Astrocyte (in vitro differentiated cells and primary cell): ENCODE measurements at regions not wholly inside any gene's neighbourhood (a gene's known extent, or its start where the extent isn't known, plus 50 kb on each side); places are given as distances from the start of the nearest gene placed in this dataset.

Experiments used
- DNase-seq: peaks from one replicate; pipeline ENCODE4 v3.0.0-alpha.2; 2010; ENCODE audit warnings: low read depth
- FAIRE-seq: peaks from 2 replicates; lab custom pipeline; 2011; peaks lifted over from hg19 to GRCh38; lab: Jason Lieb, UNC
- H2AFZ ChIP-seq: 2 replicates; pipeline ENCODE4 v1.6.0; 2012; ENCODE audit warnings: low read depth, low read length, inconsistent platforms
- H3K27ac ChIP-seq: 2 replicates; pipeline ENCODE4 v1.5.1; 2011; ENCODE audit warnings: low read depth, low read length, inconsistent platforms
- H3K27me3 ChIP-seq: 2 replicates; pipeline ENCODE4 v1.6.0; 2011; ENCODE audit warnings: low read length, inconsistent platforms; ENCODE audit not compliant: insufficient read depth
- H3K36me3 ChIP-seq: 2 replicates; pipeline ENCODE4 v1.5.1; 2011; ENCODE audit warnings: low read length, inconsistent platforms; ENCODE audit not compliant: insufficient read depth
- H3K4me1 ChIP-seq: 2 replicates; pipeline ENCODE4 v1.5.1; 2011; ENCODE audit warnings: low read length, inconsistent platforms; ENCODE audit not compliant: insufficient read depth
- H3K4me2 ChIP-seq: 2 replicates; pipeline ENCODE4 v1.6.0; 2012; ENCODE audit warnings: low read length, inconsistent platforms
- H3K4me3 ChIP-seq: 2 replicates; pipeline ENCODE4 v1.5.1; 2011; ENCODE audit warnings: low read depth, mild to moderate bottlenecking, low read length, inconsistent platforms; ENCODE audit not compliant: insufficient read depth
- H3K79me2 ChIP-seq: 2 replicates; pipeline ENCODE4 v1.6.0; 2012; ENCODE audit warnings: mild to moderate bottlenecking, low read length, inconsistent platforms; ENCODE audit not compliant: insufficient read depth
- H3K9ac ChIP-seq: 2 replicates; pipeline ENCODE4 v1.6.0; 2012; ENCODE audit warnings: mild to moderate bottlenecking, low read length, inconsistent platforms
- H3K9me3 ChIP-seq: 2 replicates; pipeline ENCODE4 v1.5.1; 2012; ENCODE audit warnings: low read depth, mild to moderate bottlenecking, low read length, inconsistent platforms; ENCODE audit not compliant: insufficient read depth
- H4K20me1 ChIP-seq: 2 replicates; pipeline ENCODE4 v1.6.0; 2012; ENCODE audit warnings: low read length, inconsistent platforms; ENCODE audit not compliant: insufficient read depth
- H3K27ac Mint-ChIP-seq: one replicate; pipeline ENCODE4 v1.8.0; 2021; ENCODE audit warnings: mild to moderate bottlenecking, mixed read lengths; ENCODE audit not compliant: unreplicated experiment
- H3K27me3 Mint-ChIP-seq: one replicate; pipeline ENCODE4 v1.8.0; 2021; ENCODE audit warnings: low read depth, mixed read lengths; ENCODE audit not compliant: unreplicated experiment
- H3K36me3 Mint-ChIP-seq: one replicate; pipeline ENCODE4 v1.8.0; 2021; ENCODE audit warnings: low read depth, mixed read lengths; ENCODE audit not compliant: unreplicated experiment
- H3K4me1 Mint-ChIP-seq: one replicate; pipeline ENCODE4 v1.8.0; 2021; ENCODE audit warnings: low read depth, mixed read lengths; ENCODE audit not compliant: unreplicated experiment
- H3K4me3 Mint-ChIP-seq: one replicate; pipeline ENCODE4 v1.8.0; 2021; ENCODE audit warnings: mild to moderate bottlenecking, moderate library complexity, mixed read lengths; ENCODE audit not compliant: unreplicated experiment
- H3K9me3 Mint-ChIP-seq: one replicate; pipeline ENCODE4 v1.8.0; 2021; ENCODE audit warnings: mild to moderate bottlenecking, mixed read lengths; ENCODE audit not compliant: unreplicated experiment
- CTCF ChIP-seq: IDR thresholded peaks from 2 replicates; pipeline ENCODE4 v1.5.1; 2011; ENCODE audit warnings: low read depth, mild to moderate bottlenecking, inconsistent platforms, low read length, moderate library complexity; ENCODE audit not compliant: insufficient read depth
- EZH2 ChIP-seq: IDR thresholded peaks from 2 replicates; pipeline ENCODE4 v1.6.1; 2012; ENCODE audit warnings: mild to moderate bottlenecking, low read length, inconsistent platforms; ENCODE audit not compliant: insufficient read depth

- no peak for DNase-seq
- Histone ChIP-seq H3K4me3 (no peak overlapping the region), H2AFZ (no peak overlapping the region), H3K9me3 (no peaks in the 10 kb centered on the region), H3K4me2 (no peak overlapping the region), H3K27me3 (peaks cover 8% of the 10 kb centered on the region), H3K9ac (no peak overlapping the region), H3K36me3 (no peaks in the 10 kb centered on the region), H3K4me1 (no peaks in the 10 kb centered on the region), H3K79me2 (no peaks in the 10 kb centered on the region), H3K27ac (no peak overlapping the region), H4K20me1 (no peaks in the 10 kb centered on the region)
- Mint-ChIP-seq H3K4me3 (no peak overlapping the region), H3K4me1 (peaks cover 5% of the 10 kb centered on the region), H3K27me3 (peaks cover 43% of the 10 kb centered on the region), H3K36me3 (no peaks in the 10 kb centered on the region), H3K9me3 (peaks cover 11% of the 10 kb centered on the region), H3K27ac (no peak overlapping the region)
- no peak for TF ChIP-seq EZH2
- no peak for TF ChIP-seq CTCF
- no peak for FAIRE-seq
These were observed 372.0 kb downstream of the PREX1 start for GRCh38 chr20:48455651-48456365.

DNA sequence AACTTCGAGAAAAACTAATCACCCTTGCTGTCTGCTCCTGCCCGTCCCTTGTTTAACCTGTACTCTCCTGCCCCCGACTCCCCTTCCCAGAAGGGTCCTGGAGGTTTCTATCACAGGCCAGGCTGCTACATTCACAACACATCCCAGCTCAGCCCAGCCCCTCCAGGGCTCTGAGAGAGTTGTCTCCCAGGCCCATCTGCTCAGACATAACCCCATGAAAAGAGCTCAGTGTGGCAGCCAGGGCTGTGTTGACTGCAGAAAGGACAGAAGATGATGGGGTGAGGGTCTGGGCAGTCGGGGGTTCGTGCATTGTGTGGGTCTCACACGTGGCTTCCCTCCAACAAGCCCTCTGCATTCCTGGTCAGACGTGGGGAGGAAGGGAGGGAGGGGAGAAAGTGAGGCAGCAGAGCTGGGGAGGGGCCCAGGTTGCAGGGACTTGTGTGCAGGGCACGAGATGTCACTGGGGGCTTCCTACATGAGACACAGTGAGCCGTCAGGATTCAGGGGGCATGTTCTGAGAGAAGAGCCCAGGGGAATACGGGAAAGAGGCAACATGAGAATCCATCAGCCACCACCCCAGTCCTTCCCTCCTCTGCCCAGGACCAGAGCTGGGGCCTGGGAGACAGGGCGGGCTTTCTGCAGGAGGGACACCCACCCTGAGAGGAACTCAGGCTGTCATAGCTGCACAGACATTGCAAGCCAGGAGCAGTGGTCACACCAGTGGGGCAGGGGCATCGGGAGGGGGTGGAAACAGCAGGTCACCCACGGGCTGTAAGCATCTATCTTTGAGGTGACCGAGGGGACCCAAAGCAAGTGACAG is 372.9 kb downstream of the PREX1 start:
- peaks cover 11% of the 10 kb centered on the region for H3K9me3 Mint-ChIP-seq
- DNase-seq: no peak
- H3K4me3 ChIP-seq: no peak overlapping the region
- peaks cover under 1% of the 10 kb centered on the region for H3K9me3 ChIP-seq
- no peak overlapping the region for H3K27ac Mint-ChIP-seq
- H3K4me2 ChIP-seq: no peak overlapping the region
- no peaks in the 10 kb centered on the region for H3K36me3 Mint-ChIP-seq
- H3K27me3 Mint-ChIP-seq: peaks cover 38% of the 10 kb centered on the region
- H3K4me1 ChIP-seq: no peaks in the 10 kb centered on the region
- no peaks in the 10 kb centered on the region for H3K79me2 ChIP-seq
- H3K27me3 ChIP-seq: peaks cover 3% of the 10 kb centered on the region
- H2AFZ ChIP-seq: no peak overlapping the region
- H3K4me3 Mint-ChIP-seq: no peak overlapping the region
- H4K20me1 ChIP-seq: no peaks in the 10 kb centered on the region
- FAIRE-seq: no peak
- no peak overlapping the region for H3K27ac ChIP-seq
- no peaks in the 10 kb centered on the region for H3K36me3 ChIP-seq
- TF ChIP-seq CTCF (no peak), EZH2 (no peak)
- H3K4me1 Mint-ChIP-seq: peaks cover 5% of the 10 kb centered on the region
- H3K9ac ChIP-seq: no peak overlapping the region
